Activated CD4-positive, CD25-positive, alpha-beta regulatory T cell treated with anti-CD3 and anti-CD28 coated beads, Interleukin-2, amount 50 U/mL, for 72 hours (primary cell): ENCODE measurements at regions not wholly inside any gene's neighbourhood (a gene's known extent, or its start where the extent isn't known, plus 50 kb on each side); places are given as distances from the start of the nearest gene placed in this dataset.
"Not testable (repeated sequence)": the region's sequence is repeated elsewhere in the genome, so short reads cannot be mapped to it uniquely, and the experiment has no call there.

Experiments
- DNase-seq: peaks from one replicate; pipeline ENCODE4 v3.0.0; 2021

GRCh38 chr12:67046062-67046461 is 223.1 kb upstream of the CAND1 start:
- no peak for DNase-seq

- no peak for DNase-seq
These were observed 221.5 kb upstream of the CAND1 start for GRCh38 chr12:67047634-67048033.

GRCh38 chr12:67048371-67048770 is 220.8 kb upstream of the CAND1 start:
- no peak for DNase-seq

DNA sequence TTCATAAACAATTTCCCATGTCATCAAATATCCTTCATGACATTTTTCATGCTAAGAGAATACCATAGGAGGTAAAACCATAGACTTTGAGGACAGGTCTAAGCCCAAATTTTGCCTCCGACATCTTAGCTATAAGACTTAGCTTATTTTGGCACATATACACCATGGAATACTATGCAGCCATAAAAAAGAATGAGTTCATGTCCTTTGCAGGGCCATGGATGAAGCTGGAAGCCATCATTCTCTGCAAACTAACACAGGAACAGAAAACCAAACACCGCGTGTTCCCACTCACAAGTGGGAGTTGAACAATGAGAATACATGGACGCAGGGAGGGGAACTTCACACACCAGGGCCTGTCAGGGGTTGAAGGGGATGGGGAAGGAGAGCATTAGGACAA is 220.0 kb upstream of the CAND1 start:
- DNase-seq = not testable (repeated sequence)

GRCh38 chr12:67052981-67053380 is 216.2 kb upstream of the CAND1 start:
- no peak for DNase-seq

- no peak for DNase-seq
These were observed 212.8 kb upstream of the CAND1 start for GRCh38 chr12:67056329-67056728.

DNA sequence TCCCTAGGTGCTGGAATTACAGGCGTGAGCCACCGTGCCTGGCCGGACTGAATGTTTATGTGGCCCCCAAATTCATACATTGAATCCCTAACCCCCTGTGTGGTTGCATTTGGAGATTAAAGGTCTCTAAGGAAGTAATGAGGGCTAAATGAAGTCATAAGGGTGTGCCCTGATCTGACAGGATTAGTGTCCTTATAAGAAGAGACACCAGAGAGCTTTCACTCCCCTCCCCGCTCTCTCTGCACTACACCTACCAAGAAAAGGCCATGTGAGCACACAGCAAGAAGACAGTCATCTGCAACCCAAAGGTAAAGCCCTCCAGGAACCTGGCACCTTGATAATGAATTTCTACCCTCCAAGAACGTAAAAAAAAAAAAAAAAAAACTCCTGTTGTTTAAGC is 212.1 kb upstream of the CAND1 start:
- DNase-seq = no peak

GRCh38 chr12:67062193-67062592 is 207.0 kb upstream of the CAND1 start:
- DNase-seq = no peak

DNA sequence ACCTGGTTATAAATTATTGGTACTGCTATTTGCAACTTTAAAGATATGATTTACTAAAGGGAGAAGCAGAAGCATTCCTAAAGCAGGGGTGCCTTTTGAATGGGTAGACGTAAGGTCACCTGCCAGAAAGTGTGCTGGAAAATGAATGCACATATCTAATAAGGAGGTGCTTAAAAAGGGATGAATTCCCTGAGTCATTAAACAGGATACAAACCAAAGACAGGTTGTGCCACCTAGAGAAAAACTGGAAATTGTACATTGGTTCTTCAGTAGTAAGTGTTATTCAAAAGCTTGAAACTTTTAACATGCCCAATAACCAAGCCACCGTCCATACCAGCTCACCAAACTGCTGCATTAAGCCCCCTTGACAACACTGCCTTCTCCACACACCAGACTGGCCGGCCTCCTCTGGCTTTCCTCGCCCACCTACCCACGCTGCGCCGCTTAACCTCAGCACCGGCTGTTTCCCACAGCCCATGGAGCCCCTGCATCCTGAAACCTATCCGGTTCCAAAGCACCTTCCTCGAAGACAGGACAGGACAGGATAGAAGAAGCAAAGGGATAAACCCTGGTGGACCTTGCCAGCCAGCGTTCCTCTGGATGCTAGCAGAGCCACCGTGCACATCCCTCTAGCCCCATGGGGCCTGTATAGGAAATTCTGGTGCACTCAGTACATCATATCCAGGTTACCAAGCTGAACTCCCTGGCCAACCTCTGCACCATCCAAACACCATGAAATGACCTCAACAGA is 201.5 kb upstream of the CAND1 start:
- DNase-seq = no peak

DNA sequence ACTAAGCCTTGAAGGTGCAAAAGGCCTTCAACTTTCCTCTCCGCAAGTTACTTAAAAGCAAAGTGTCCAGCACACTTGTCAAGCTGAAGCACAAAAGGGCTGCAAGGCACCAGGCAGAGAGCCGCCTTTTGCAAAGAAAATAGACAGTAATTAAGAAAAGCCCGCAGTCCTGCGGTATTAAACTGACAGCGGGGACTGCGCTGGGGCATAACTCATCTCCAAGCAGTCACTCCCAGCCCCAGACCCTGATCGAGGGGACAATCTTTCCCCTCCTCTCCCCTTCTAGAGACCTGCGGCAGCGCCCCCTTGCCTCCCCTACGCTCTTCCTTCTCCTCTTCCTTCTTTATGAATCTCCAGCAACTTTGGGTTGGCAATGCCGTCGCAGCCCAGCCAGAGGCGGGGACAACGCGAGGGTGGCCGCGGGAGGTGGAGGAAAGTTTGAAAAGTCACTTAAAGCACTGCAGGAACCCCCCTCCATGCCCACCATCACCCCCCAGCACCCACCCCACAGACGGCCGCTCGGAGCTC is 200.9 kb upstream of the CAND1 start:
- no peak for DNase-seq

GRCh38 chr12:67068761-67069450 is 200.3 kb upstream of the CAND1 start:
- no peak for DNase-seq

DNA sequence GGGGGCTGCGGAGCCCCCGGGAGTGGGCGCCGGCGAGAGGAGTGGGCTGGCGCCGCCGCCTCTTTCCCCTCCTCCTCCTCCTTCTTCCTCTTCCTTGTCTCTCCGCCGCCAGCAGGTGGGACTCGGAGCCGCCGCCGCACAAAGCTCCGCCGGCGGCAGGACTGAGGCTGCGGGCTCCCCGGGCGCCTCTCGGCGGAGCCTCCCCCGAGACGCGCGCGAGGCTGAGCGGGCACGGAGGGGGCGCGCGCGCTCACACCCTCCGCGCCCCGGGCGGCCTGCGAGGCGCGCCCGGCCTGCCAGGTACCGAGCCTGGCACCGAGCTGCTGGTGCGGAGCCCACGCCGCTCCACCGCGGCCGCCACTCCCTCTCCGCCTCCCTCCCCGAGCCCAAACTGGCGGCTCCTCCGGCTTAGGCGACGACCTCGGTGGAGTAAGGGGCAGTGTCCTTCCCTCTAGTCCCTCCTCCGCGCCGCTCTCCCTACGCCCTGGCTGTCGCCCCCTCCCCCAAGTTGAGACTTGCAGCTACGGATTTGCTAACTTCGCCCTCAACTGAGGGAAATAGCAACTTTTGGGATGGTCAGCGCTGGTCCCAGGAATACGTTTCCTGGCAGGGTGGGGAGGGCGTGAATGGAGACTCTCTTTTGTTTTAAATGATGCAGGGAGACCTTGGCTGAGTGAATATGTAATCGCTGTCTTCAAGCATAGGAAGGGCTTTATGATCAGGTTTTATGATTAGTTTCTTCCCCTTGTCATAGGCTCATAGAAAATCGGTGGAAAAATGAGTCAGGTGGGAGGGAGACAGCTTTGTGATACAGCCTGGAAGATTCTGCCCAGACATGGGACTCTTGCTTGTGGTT is 199.5 kb upstream of the CAND1 start:
- DNase-seq = peak; percentile 32

- DNase-seq = no peak
These were observed 198.9 kb upstream of the CAND1 start for GRCh38 chr12:67070307-67070600.

- no peak for DNase-seq
These were observed 198.6 kb upstream of the CAND1 start for GRCh38 chr12:67070604-67071003.

GRCh38 chr12:67072281-67072680 is 196.9 kb upstream of the CAND1 start:
- DNase-seq = not testable (repeated sequence)

DNA sequence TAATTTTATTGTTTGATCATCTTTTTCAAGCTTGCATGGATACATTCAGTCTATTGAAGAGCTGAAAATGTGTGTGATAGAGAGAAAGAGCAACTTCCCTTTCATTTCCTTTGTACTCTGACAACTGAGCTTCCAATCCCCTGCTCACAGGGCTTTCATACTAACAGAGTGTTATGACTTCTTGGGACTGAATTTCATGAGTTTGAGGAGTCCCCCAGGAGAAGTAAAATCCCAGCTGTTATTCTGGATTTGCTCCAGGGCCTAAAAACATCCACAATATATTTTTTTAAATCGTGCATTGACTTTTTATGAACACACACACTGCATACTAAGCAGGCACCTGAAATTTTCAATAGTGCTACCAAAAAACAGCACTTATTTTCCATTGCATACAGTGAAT is 195.8 kb upstream of the CAND1 start:
- DNase-seq = no peak

- DNase-seq = no peak
These were observed 195.1 kb upstream of the CAND1 start for GRCh38 chr12:67074072-67074471.

DNA sequence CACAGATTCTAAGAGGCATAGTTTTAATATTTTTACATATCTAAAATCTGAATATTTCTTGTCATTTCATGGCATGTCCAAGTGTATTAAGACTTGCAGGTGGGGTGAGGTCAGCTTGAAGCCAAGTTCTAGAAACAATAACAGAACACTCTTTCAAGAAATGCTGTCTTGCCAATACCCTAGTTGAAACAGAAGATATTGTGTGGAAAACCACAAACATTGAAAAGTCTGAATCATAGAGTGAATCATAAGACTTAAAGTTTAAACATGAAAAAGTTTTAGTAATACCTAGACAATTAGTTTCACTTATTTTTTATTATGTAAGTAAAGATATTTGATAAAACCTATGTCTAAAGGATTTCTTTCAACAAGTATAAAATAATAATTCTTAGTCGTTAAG is 191.5 kb upstream of the CAND1 start:
- no peak for DNase-seq

- DNase-seq = no peak
These were observed 190.2 kb upstream of the CAND1 start for GRCh38 chr12:67078957-67079356.

- no peak for DNase-seq
These were observed 188.5 kb upstream of the CAND1 start for GRCh38 chr12:67080637-67081036.

DNA sequence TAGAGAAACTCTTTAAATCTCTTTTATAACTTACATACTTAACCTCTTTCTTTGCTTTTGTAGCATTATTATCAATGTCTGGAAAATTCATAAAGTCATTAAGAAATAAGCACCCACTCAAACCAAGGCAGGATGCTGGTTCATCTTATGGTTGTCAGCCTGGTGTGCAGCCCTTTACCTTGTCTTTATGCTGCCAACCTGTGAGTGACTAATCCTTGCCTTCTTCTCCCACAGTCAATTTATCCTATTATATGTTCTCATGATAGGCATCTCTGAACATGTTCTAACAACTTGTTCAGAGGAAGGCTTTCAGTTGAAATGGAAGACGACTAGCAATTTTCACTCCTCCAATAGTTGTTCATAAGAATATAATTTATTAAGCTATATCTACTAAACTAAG is 186.9 kb upstream of the CAND1 start:
- DNase-seq = no peak

DNA sequence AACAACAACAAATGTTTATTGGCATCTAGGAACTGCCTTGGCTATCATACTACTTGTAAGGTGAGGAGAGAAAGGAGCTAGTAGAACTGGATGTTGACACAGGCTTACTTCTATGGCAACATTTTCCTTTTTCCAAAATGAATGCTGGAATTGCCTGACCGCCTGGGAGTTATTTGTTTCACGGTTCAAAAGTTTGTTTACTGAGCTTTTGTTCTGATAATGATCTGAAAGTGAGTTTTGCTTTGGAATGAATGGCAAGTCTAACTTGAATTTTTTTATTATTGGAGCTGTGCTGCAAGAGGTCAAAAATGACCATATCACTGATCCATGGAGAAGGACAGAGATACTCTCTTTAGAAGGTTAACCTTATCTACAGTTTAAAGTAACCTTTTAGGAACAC is 183.5 kb upstream of the CAND1 start:
- DNase-seq = no peak

DNA sequence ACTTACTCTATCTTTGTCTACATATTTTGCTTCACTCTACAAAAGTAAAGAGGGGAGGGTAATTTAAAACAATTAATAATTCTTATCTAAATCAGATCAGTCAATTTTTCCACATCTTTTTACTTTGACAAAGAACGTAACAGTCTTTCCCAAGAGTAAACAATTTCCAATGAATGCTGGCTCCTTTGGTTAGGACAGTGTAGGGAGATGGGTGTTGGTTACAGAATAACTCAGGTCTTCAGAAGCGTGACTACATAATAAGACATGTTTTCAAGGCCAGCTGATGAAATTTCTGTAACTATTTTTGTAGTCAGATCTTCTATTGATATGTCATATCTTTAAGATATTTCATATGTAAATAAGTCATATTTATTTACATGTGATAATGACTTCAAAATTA is 183.0 kb upstream of the CAND1 start:
- DNase-seq = no peak
